HG03432 (cell line): ENCODE measurements at regions not wholly inside any gene's neighbourhood (a gene's known extent, or its start where the extent isn't known, plus 50 kb on each side); places are given as distances from the start of the nearest gene placed in this dataset.
"Not testable (repeated sequence)": the region's sequence is repeated elsewhere in the genome, so short reads cannot be mapped to it uniquely, and the experiment has no call there.

Experiments used
- ATAC-seq: cut with Tn5 transposase; IDR thresholded peaks from one replicate; pipeline ENCODE4 v1.9.1; 2021; ENCODE audit warnings: mild to moderate bottlenecking, moderate library complexity; ENCODE audit not compliant: unreplicated experiment

GRCh38 chr21:36246080-36246631 is 73.8 kb upstream of the MORC3 start:
- ATAC-seq = no peak

GRCh38 chr21:36247316-36248010 is 72.5 kb upstream of the MORC3 start:
- no peak for ATAC-seq

- no peak for ATAC-seq
Measured at GRCh38 chr21:36249576-36250422, 70.2 kb upstream of the MORC3 start.

GRCh38 chr21:36250423-36251075 is 69.4 kb upstream of the MORC3 start:
- no peak for ATAC-seq

- no peak for ATAC-seq
Measured at GRCh38 chr21:36254106-36254941, 65.7 kb upstream of the MORC3 start.

GRCh38 chr21:36255663-36256062 is 64.3 kb upstream of the MORC3 start:
- ATAC-seq = peak; percentile 73

- ATAC-seq = no peak
Measured at GRCh38 chr21:36257657-36258056, 62.3 kb upstream of the MORC3 start.

- ATAC-seq = peak; percentile 52
Measured at GRCh38 chr21:36260030-36260787, 59.8 kb upstream of the MORC3 start.

GRCh38 chr21:36260802-36261201 is 59.2 kb upstream of the MORC3 start:
- peak; percentile 30 for ATAC-seq

- no peak for ATAC-seq
Measured at GRCh38 chr21:36261459-36261858, 58.5 kb upstream of the MORC3 start.

GRCh38 chr21:36263797-36264196 is 56.2 kb upstream of the MORC3 start:
- ATAC-seq = no peak

GRCh38 chr21:36265431-36265830 is 54.6 kb upstream of the MORC3 start:
- no peak for ATAC-seq

GRCh38 chr21:36267828-36268227 is 52.2 kb upstream of the MORC3 start:
- ATAC-seq = not testable (repeated sequence)

GRCh38 chr21:36268264-36268663 is 51.7 kb upstream of the MORC3 start:
- ATAC-seq = not testable (repeated sequence)
